WTC11 (cell line): ENCODE measurements at regions not wholly inside any gene's neighbourhood (a gene's known extent, or its start where the extent isn't known, plus 50 kb on each side); places are given as distances from the start of the nearest gene placed in this dataset.

Source experiments
- ATAC-seq: fragments of 200-7000 bp; cut with Tn5 transposase; 2 replicates; pipeline ENCODE4 v1.10.0; 2021; ENCODE audit warnings: mild to moderate bottlenecking, moderate library complexity
- CTCF ChIA-PET: fragments of 300-600 bp; sonication (Branson Sonifier 250); formaldehyde crosslinking; loops from one replicate; lab custom pipeline; 2021; ENCODE audit warnings: antibody characterized with exemption; lab: Charles Lee
- POLR2A ChIA-PET: fragments of 350-600 bp; sonication (Branson Sonifier 250); formaldehyde crosslinking; loops from one replicate; lab custom pipeline; 2021; ENCODE audit warnings: antibody characterized with exemption; lab: Charles Lee
- DNase-seq: peaks from one replicate; pipeline ENCODE4 v3.0.0; 2021; ENCODE audit warnings: low spot score
- H3K27ac Mint-ChIP-seq: 2 replicates; pipeline ENCODE4 v1.8.0; 2021; ENCODE audit warnings: mixed read lengths
- H3K27me3 Mint-ChIP-seq: 2 replicates; pipeline ENCODE4 v1.8.0; 2021; ENCODE audit warnings: low read depth, mild to moderate bottlenecking, moderate library complexity, mixed read lengths
- H3K36me3 Mint-ChIP-seq: 2 replicates; pipeline ENCODE4 v1.8.0; 2021; ENCODE audit warnings: mixed read lengths
- H3K4me1 Mint-ChIP-seq: 2 replicates; pipeline ENCODE4 v1.8.0; 2022; ENCODE audit warnings: mixed read lengths
- H3K4me3 Mint-ChIP-seq: 2 replicates; pipeline ENCODE4 v1.8.0; 2021; ENCODE audit warnings: mild to moderate bottlenecking, moderate library complexity, mixed read lengths
- H3K9me3 Mint-ChIP-seq: 2 replicates; pipeline ENCODE4 v1.8.0; 2021; ENCODE audit warnings: mixed read lengths
- CREM ChIP-seq: sonication (generic); formaldehyde crosslinking; IDR thresholded peaks from 2 replicates; pipeline ENCODE4 v1.8.1; 2022; ENCODE audit warnings: mild to moderate bottlenecking, missing genetic modification reagents, moderate library complexity
- EMX1 ChIP-seq: fragments of 250-450 bp; sonication (Bioruptor Pico); IDR thresholded peaks from 2 replicates; pipeline ENCODE4 v1.8.0; 2021; ENCODE audit warnings: mild to moderate bottlenecking
- GABPB1 ChIP-seq: sonication (generic); formaldehyde crosslinking; IDR thresholded peaks from 2 replicates; pipeline ENCODE4 v1.8.1; 2023; ENCODE audit warnings: mild to moderate bottlenecking, missing genetic modification reagents
- JUN ChIP-seq: sonication (generic); formaldehyde crosslinking; IDR thresholded peaks from 2 replicates; pipeline ENCODE4 v1.8.0; 2023; ENCODE audit warnings: mild to moderate bottlenecking, missing genetic modification reagents
- NR2C2 ChIP-seq: sonication (generic); formaldehyde crosslinking; IDR thresholded peaks from 2 replicates; pipeline ENCODE4 v1.8.0; 2022; ENCODE audit warnings: mild to moderate bottlenecking, missing genetic modification reagents
- RELA ChIP-seq: sonication (generic); formaldehyde crosslinking; IDR thresholded peaks from 2 replicates; pipeline ENCODE4 v1.8.1; 2022; ENCODE audit warnings: missing genetic modification reagents, mild to moderate bottlenecking, borderline replicate concordance
- RORB ChIP-seq: fragments of 250-450 bp; sonication (Bioruptor Pico); IDR thresholded peaks from 2 replicates; pipeline ENCODE4 v1.9.0; 2021; ENCODE audit warnings: mild to moderate bottlenecking
- ZNF121 ChIP-seq: sonication (generic); formaldehyde crosslinking; IDR thresholded peaks from 2 replicates; pipeline ENCODE4 v1.8.0; 2023; ENCODE audit warnings: missing genetic modification reagents
- ZNF416 ChIP-seq: fragments of 250-450 bp; sonication (Bioruptor Pico); IDR thresholded peaks from 2 replicates; pipeline ENCODE4 v1.9.0; 2021; ENCODE audit warnings: mild to moderate bottlenecking, inconsistent platforms
- ZNF423 ChIP-seq: fragments of 250-450 bp; sonication (Bioruptor Pico); IDR thresholded peaks from 2 replicates; pipeline ENCODE4 v2.1.2; 2022; ENCODE audit warnings: mild to moderate bottlenecking, moderate library complexity
- TF ChIP-seq, protein P1 (sequence below): sonication (generic); formaldehyde crosslinking; conservative IDR thresholded peaks from 2 replicates; pipeline ENCODE4 v1.8.1; 2023; ENCODE audit warnings: mild to moderate bottlenecking, low read depth, missing genetic modification reagents, moderate library complexity
- TF ChIP-seq, protein P2 (sequence below): sonication (generic); formaldehyde crosslinking; IDR thresholded peaks from 2 replicates; pipeline ENCODE4 v1.8.0; 2023; ENCODE audit warnings: mild to moderate bottlenecking, missing genetic modification reagents
- TF ChIP-seq, protein P3 (sequence below): fragments of 250-450 bp; sonication (Bioruptor Pico); IDR thresholded peaks from 2 replicates; pipeline ENCODE4 v1.9.0; 2021; ENCODE audit warnings: mild to moderate bottlenecking
- TF ChIP-seq, protein P4 (sequence below): sonication (generic); formaldehyde crosslinking; IDR thresholded peaks from 2 replicates; pipeline ENCODE4 v1.8.0; 2022; ENCODE audit warnings: mild to moderate bottlenecking, missing genetic modification reagents
- TF ChIP-seq, protein P5 (sequence below): sonication (generic); formaldehyde crosslinking; IDR thresholded peaks from 2 replicates; pipeline ENCODE4 v1.8.1; 2022; ENCODE audit warnings: low read depth, mild to moderate bottlenecking, moderate library complexity, missing genetic modification reagents, borderline replicate concordance
- TF ChIP-seq, protein P6 (sequence below): sonication (generic); formaldehyde crosslinking; IDR thresholded peaks from 2 replicates; pipeline ENCODE4 v1.8.1; 2023; ENCODE audit warnings: mild to moderate bottlenecking, moderate library complexity, missing genetic modification reagents
- TF ChIP-seq, protein P7 (sequence below): sonication (generic); formaldehyde crosslinking; IDR thresholded peaks from 2 replicates; pipeline ENCODE4 v1.8.0; 2022; ENCODE audit warnings: missing genetic modification reagents
- TF ChIP-seq, protein P8 (sequence below): fragments of 250-450 bp; sonication (Bioruptor Pico); conservative IDR thresholded peaks from 2 replicates; pipeline ENCODE4 v1.9.0; 2021; ENCODE audit warnings: mild to moderate bottlenecking

DNA sequence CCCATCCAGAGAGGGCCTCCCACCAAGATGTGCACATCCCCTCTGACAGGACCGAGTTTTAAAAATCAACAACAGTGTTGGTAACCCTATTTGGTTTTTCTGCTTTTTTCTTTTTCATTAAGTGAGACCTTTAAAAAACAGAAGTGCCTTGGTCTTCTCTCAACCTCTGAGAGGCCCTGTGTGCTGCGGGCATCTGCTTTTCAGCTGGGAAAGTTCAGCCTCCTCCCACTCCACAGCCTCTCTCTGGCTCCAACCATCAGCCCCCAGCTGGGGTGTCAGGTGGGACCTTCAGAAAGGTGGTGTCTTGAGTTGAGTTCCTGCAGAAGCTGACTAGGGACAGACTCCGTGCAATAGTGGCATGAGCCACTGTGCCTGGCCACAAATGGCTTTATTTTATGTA lies 64.6 kb upstream of the ZMYND8 start (continued):
- TF ChIP-seq, protein P1, sequence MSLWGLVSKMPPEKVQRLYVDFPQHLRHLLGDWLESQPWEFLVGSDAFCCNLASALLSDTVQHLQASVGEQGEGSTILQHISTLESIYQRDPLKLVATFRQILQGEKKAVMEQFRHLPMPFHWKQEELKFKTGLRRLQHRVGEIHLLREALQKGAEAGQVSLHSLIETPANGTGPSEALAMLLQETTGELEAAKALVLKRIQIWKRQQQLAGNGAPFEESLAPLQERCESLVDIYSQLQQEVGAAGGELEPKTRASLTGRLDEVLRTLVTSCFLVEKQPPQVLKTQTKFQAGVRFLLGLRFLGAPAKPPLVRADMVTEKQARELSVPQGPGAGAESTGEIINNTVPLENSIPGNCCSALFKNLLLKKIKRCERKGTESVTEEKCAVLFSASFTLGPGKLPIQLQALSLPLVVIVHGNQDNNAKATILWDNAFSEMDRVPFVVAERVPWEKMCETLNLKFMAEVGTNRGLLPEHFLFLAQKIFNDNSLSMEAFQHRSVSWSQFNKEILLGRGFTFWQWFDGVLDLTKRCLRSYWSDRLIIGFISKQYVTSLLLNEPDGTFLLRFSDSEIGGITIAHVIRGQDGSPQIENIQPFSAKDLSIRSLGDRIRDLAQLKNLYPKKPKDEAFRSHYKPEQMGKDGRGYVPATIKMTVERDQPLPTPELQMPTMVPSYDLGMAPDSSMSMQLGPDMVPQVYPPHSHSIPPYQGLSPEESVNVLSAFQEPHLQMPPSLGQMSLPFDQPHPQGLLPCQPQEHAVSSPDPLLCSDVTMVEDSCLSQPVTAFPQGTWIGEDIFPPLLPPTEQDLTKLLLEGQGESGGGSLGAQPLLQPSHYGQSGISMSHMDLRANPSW = no peak
- TF ChIP-seq RELA (CRISPR knock-in tag) (no peak), ZNF423 (CRISPR knock-in tag) (no peak), NR2C2 (CRISPR knock-in tag) (no peak)
- TF ChIP-seq, protein P2, sequence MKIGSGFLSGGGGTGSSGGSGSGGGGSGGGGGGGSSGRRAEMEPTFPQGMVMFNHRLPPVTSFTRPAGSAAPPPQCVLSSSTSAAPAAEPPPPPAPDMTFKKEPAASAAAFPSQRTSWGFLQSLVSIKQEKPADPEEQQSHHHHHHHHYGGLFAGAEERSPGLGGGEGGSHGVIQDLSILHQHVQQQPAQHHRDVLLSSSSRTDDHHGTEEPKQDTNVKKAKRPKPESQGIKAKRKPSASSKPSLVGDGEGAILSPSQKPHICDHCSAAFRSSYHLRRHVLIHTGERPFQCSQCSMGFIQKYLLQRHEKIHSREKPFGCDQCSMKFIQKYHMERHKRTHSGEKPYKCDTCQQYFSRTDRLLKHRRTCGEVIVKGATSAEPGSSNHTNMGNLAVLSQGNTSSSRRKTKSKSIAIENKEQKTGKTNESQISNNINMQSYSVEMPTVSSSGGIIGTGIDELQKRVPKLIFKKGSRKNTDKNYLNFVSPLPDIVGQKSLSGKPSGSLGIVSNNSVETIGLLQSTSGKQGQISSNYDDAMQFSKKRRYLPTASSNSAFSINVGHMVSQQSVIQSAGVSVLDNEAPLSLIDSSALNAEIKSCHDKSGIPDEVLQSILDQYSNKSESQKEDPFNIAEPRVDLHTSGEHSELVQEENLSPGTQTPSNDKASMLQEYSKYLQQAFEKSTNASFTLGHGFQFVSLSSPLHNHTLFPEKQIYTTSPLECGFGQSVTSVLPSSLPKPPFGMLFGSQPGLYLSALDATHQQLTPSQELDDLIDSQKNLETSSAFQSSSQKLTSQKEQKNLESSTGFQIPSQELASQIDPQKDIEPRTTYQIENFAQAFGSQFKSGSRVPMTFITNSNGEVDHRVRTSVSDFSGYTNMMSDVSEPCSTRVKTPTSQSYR (CRISPR knock-in tag) = no peak

DNA sequence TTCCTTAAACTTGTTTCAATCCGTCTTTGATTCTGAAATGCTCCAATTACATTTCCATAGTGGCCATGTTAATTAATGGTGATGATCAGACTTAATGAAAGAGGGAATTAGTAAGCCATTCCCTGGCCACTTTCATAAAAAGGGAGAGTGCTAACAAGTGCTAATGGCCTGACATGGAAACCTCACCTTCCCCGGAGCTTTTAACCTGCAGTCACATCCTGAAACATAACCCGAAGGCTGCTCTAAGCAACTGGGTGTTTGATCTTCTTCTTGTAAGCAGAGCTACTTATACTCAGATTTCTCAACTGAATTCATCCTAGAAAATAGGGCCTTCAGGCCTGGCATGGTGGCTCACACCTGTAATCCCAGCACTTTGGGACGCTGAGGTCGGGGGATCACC lies 67.1 kb upstream of the ZMYND8 start:
- Mint-ChIP-seq H3K27ac (no peak overlapping the region), H3K36me3 (peaks cover 20% of the 10 kb centered on the region), H3K9me3 (peaks cover 18% of the 10 kb centered on the region), H3K27me3 (peaks cover 2% of the 10 kb centered on the region; the same call in 1 of the 2 replicates), H3K4me3 (no peak overlapping the region), H3K4me1 (peaks cover 14% of the 10 kb centered on the region)
- TF ChIP-seq, protein P3, sequence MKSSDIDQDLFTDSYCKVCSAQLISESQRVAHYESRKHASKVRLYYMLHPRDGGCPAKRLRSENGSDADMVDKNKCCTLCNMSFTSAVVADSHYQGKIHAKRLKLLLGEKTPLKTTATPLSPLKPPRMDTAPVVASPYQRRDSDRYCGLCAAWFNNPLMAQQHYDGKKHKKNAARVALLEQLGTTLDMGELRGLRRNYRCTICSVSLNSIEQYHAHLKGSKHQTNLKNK = no peak
- TF ChIP-seq ZNF121 (CRISPR knock-in tag) = no peak
- TF ChIP-seq EMX1 (CRISPR knock-in tag) = no peak
- TF ChIP-seq, protein P4, sequence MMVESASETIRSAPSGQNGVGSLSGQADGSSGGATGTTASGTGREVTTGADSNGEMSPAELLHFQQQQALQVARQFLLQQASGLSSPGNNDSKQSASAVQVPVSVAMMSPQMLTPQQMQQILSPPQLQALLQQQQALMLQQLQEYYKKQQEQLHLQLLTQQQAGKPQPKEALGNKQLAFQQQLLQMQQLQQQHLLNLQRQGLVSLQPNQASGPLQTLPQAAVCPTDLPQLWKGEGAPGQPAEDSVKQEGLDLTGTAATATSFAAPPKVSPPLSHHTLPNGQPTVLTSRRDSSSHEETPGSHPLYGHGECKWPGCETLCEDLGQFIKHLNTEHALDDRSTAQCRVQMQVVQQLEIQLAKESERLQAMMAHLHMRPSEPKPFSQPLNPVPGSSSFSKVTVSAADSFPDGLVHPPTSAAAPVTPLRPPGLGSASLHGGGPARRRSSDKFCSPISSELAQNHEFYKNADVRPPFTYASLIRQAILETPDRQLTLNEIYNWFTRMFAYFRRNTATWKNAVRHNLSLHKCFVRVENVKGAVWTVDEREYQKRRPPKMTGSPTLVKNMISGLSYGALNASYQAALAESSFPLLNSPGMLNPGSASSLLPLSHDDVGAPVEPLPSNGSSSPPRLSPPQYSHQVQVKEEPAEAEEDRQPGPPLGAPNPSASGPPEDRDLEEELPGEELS = no peak
- no peak for TF ChIP-seq CREM (CRISPR knock-in tag)
- TF ChIP-seq RORB = no peak
- TF ChIP-seq, protein P5, sequence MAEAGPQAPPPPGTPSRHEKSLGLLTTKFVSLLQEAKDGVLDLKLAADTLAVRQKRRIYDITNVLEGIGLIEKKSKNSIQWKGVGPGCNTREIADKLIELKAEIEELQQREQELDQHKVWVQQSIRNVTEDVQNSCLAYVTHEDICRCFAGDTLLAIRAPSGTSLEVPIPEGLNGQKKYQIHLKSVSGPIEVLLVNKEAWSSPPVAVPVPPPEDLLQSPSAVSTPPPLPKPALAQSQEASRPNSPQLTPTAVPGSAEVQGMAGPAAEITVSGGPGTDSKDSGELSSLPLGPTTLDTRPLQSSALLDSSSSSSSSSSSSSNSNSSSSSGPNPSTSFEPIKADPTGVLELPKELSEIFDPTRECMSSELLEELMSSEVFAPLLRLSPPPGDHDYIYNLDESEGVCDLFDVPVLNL = no peak
- TF ChIP-seq, protein P6, sequence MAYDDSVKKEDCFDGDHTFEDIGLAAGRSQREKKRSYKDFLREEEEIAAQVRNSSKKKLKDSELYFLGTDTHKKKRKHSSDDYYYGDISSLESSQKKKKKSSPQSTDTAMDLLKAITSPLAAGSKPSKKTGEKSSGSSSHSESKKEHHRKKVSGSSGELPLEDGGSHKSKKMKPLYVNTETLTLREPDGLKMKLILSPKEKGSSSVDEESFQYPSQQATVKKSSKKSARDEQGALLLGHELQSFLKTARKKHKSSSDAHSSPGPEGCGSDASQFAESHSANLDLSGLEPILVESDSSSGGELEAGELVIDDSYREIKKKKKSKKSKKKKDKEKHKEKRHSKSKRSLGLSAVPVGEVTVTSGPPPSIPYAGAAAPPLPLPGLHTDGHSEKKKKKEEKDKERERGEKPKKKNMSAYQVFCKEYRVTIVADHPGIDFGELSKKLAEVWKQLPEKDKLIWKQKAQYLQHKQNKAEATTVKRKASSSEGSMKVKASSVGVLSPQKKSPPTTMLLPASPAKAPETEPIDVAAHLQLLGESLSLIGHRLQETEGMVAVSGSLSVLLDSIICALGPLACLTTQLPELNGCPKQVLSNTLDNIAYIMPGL = no peak
- CTCF ChIA-PET = interaction anchor here (0.6 to 1.3 kb wide), 5 partner anchors 15 to 1911 kb away, joined by 3 read pairs; no protein-coding TSS in a partner anchor
- POLR2A ChIA-PET = no interaction called here
- ATAC-seq (no peak), DNase-seq (no peak)

DNA sequence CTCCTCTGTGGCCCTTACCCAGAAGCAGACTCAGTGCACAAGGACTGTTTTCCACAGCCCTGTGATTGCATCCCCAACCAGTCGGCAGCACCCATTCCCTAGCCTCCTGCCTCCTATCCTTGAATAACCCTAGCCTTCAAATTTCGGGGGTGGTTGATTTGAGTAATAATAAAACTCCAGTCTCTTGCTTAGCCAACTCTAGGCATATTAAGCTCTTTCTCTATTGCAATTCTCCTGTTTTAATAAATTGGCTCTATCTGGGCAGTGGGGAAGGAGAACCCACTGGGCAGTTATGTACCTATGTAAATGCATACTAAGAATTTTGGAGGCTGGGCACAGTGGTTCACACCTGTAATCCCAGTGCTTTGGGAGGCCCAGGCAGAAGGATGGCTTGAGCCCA lies 70.6 kb upstream of the ZMYND8 start:
- ChIA-PET CTCF (no interaction called here), POLR2A (no interaction called here)
- no peak for ATAC-seq
- no peak for TF ChIP-seq ZNF416
- TF ChIP-seq JUN (CRISPR knock-in tag) = no peak
- TF ChIP-seq, protein P7, sequence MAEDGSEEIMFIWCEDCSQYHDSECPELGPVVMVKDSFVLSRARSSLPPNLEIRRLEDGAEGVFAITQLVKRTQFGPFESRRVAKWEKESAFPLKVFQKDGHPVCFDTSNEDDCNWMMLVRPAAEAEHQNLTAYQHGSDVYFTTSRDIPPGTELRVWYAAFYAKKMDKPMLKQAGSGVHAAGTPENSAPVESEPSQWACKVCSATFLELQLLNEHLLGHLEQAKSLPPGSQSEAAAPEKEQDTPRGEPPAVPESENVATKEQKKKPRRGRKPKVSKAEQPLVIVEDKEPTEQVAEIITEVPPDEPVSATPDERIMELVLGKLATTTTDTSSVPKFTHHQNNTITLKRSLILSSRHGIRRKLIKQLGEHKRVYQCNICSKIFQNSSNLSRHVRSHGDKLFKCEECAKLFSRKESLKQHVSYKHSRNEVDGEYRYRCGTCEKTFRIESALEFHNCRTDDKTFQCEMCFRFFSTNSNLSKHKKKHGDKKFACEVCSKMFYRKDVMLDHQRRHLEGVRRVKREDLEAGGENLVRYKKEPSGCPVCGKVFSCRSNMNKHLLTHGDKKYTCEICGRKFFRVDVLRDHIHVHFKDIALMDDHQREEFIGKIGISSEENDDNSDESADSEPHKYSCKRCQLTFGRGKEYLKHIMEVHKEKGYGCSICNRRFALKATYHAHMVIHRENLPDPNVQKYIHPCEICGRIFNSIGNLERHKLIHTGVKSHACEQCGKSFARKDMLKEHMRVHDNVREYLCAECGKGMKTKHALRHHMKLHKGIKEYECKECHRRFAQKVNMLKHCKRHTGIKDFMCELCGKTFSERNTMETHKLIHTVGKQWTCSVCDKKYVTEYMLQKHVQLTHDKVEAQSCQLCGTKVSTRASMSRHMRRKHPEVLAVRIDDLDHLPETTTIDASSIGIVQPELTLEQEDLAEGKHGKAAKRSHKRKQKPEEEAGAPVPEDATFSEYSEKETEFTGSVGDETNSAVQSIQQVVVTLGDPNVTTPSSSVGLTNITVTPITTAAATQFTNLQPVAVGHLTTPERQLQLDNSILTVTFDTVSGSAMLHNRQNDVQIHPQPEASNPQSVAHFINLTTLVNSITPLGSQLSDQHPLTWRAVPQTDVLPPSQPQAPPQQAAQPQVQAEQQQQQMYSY = no peak
- no peak for TF ChIP-seq GABPB1 (CRISPR knock-in tag)
- TF ChIP-seq, protein P8, sequence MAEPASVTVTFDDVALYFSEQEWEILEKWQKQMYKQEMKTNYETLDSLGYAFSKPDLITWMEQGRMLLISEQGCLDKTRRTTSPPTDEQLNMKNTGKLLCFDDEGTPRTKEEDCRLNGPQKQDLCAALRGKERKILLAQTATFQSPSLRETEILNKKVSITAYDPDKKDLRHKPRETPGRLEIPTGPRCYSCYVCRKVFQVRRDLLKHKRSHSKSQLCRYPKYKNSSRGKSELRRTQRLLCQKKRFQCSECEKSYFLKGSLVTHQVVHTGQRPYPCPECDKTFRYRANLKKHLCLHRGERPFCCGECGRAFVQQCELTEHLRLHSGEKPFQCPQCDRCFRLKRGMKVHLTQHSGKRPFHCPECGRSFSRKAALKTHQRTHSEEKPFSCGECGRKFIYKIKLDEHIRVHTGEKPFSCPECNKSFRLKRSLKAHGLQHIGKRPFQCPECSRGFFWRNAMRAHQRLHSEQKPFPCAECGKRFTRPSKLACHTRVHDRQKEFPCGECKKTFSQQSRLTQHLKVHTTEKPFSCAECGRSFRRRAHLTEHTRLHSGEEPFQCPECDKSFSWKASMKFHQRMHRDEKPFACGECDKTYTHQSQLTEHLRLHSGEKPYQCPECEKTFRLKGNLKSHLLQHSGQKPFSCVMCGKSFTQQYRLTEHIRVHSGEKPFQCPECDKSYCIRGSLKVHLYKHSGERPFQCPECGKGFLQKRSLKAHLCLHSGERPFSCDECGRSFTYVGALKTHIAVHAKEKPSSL (CRISPR knock-in tag) = no peak

More for the DNA sequence above, 70.6 kb upstream of the ZMYND8 start:
- Mint-ChIP-seq H3K27ac (no peak overlapping the region), H3K4me1 (peaks cover 14% of the 10 kb centered on the region), H3K9me3 (peaks cover 18% of the 10 kb centered on the region), H3K4me3 (no peak overlapping the region), H3K36me3 (peaks cover 20% of the 10 kb centered on the region), H3K27me3 (peaks cover 2% of the 10 kb centered on the region; the same call in 1 of the 2 replicates)
- DNase-seq = no peak
